Activated CD4-positive, alpha-beta T cell treated with anti-CD3 and anti-CD28 coated beads, Interleukin-2, amount 50 U/mL, for 1 hour (primary cell): ENCODE measurements at regions not wholly inside any gene's neighbourhood (a gene's known extent, or its start where the extent isn't known, plus 50 kb on each side); places are given as distances from the start of the nearest gene placed in this dataset.

Source experiments
- DNase-seq: peaks from one replicate; pipeline ENCODE4 v3.0.0-alpha.2; 2020

DNA sequence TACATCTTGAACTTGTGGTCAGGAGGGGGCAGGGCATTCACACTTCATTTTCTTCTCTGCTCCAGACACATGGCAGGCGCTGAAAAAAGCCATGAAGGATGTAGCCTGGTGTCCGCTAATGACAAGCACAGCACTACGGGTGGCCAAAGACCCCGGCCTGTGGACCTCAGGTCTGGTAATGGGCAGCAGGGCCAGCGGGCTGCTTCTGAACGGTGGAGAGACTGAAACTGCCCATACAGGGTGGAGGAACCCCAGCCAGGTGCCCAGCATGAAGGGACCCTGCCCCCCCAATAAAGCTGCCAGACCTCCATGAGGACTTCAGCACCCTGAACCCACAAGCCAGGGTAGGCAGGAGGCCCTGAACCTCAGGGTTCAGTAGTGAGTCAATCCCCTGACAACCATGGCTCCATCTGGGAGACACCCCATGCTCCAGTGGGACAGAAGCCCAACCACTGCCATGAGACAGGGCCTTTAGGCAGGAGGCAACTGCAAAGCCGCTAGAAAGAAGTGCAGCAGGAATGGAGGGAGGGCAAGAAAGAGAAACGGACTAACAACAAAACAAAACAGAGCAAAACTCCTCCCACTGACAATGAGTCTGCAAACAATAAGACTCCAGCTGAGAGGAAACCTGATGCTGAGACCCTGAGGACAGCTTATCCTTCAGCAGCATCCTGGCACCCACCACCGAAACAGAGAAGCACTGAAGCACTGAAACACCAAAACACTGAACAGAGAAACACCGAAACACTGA is 140.2 kb upstream of the PPP2R2D start:
- no peak for DNase-seq

DNA sequence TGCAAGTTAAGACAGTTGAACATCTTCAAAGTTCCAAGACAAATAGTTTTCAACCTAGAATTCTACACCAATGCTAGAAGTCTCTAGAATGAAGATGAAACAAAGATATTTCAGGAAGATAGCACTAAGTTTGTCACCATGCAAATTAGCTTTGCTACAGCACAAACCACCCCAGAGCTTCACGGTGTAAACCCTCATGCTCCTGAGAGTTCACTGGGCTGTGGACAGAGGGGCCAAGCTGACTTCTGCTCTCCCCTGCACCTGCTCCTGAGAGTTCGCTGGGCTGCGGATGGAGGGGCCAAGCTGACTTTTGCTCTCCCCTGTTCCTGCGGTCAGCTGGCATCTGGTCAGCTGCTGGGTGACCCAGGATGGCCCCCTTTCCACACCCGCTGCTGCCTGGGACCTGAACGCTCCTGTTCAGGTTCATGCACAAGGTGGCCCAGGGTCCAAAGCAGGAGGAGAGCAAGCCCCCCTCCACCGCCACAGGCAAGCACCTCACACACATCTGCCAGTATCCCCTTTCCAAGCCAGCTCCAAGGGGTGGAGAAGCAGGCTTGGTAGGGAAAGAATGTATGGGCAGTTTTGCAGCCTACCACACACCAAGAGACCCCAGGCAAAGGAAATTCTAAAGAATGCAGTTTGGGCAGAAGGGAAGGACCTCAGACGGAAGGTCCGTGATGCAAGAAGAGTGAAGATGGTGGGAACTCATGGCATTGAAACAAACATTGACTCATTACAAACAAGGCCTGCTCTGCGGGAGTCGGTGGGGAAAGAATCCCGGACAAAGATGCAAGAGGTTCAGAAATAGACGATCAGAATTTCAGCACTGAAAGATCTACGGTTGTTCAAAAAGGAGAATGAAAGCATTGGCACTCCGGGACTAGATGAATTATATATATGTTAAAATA is 137.8 kb upstream of the PPP2R2D start:
- no peak for DNase-seq

DNA sequence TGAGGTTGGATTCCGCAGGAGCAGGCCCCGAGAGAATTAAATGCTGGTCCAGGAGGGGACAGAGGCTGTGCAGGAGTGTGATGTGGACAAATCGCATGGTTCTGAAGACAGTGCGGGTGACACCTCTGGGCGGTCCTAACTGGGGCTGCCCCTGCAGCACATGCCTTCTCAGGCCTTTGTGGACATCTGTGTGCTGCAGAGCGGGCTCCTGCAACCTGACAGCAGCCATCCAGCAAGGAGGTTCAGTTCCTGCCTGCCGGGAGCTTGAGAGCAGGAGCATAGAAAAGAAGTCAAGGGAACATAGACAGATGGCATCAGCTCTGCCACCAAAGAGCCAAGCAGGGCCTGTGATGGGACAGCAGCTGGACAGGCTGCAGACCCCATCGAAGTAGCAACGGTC is 135.9 kb upstream of the PPP2R2D start:
- DNase-seq = no peak

DNA sequence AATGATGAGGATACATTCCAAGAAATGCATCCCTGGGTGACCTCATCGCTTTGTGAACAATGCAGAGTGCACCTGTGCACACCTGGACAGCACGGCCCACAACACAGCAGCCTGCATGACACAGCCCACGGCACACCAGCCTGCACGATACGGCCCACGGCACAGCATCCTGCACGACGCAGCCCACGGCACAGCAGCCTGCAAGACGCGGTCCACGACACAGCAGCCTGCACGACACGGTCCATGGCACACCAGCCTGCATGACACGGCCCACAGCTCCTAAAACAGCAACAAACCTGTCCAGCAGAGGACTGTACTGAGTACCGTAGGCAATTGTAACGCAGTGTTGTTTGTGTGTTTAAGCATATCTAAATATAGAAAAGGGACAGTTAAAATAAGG is 134.7 kb upstream of the PPP2R2D start:
- DNase-seq = no peak

DNA sequence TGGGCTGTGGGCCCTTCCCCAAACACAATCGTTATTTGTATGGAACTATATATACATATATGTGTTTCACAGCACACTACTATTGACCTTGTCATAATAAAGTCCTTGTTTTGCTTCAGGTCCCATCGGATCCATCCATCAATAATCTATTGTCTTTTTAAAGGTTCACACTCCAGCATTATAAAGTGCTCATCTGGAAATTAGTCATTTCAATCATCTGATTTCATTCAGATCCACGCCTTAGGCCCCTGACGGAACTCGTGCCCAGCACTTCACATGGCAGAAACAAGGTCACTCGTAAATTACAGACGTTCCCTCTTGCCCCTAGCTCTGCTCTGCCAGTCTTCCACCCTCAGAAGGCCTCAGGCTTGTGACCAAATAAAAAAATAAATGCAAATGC is 133.1 kb upstream of the PPP2R2D start:
- no peak for DNase-seq

DNA sequence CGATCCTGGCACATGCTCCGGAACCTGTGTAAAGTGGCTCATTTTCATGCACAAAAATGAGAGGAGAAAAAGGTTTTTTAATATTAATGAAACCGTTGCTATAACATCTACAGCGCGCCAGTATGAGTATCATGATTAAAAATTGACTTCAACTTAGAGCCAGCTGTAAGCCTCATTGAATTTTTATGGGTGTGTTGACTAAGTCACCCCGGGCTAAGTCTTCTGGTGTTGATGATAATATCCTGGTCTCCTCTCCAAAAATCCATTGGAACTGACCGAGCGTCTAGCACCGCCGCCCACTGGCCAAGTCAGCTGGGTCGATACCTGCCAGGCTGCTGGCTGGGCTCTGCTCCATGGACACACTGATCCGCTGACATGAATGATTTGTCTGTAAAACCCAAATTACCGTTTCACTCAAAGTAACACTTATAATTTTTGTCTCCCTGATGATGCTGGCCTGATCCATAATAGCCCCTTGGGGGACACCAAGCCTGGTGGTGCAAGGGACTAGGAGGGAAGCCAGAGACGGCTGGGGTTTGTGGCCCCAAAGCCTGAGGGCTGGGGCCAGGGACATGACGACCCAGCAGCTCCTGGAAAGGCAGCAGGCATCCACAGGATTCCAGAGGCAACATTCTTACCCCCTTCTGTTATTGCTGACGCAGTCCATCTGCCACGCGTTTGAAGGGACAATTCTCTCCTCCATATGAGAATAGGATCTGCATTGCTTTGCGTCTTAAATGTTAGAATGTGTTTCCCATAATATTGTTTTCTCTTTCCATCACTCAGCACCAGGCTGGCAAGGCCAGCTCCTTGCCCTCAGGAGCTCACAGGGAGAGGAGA is 131.0 kb upstream of the PPP2R2D start:
- no peak for DNase-seq

DNA sequence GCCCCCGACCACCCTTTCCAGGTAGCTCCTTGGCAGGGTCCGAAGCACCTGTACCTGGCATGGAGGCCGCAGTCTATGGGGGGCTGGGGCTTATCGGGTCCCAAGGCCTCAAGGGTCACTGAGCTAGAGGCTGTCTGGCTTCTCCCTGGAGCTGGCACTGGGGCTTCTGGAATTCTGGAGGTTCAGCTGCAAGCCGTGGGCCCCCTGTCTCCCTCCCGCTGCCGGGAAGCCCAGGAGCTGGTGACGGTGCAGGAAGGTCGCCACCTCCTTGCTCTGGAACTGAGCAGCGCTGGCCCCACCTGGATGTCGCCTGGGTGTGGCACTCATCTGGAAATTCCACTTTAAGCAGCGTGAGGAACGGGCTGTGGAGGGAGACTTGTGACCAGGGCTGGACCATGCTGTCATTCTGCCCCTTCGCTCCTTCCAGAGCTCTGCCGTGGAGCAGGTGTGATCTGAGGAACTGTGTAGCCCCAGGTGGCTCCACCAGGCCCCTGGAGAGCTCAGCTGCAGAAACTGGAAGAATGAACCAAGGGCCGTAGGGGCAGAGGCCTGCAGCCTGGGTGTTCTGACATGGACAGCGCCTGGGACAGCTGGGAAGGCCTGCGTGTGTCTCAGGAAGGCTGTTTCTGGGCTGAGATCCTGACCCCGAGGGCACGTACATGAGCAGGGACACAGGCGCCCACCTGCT is 129.7 kb upstream of the PPP2R2D start:
- DNase-seq = no peak

DNA sequence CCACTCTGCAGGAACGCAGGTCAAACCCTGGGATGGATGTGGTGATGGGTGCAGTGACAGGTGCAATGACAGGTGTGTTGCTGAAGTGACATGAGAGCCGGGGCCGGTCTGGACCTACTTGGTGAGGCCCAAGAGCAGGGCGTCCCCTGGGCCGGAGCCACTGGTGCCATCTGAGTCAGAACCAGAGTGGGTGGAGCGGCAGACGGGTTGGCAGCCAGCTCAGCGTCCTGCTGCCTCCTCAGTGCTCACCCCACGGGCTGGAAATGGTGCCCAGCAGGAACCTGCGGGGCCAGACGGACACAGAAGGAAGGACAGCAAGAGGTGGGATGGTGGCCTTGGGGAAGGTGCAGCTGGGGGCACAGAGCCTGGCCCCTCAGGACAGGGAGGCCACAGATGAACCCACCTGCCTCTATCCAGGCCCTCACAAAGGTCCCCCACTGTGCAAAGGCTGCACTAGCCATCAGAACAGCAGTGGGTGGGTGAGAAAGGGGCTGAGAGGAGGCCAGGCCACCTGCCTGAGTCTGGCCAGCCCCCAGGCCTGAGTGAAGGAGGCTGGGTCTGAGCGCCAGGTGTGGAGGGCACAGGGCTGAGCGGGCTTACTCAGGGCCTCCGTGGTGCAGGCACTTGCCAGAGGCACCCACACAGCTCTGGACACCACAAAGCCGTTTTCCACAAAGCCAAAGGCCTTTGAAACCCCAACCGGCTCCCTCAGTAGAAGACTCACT is 129.0 kb upstream of the PPP2R2D start:
- DNase-seq = no peak

DNA sequence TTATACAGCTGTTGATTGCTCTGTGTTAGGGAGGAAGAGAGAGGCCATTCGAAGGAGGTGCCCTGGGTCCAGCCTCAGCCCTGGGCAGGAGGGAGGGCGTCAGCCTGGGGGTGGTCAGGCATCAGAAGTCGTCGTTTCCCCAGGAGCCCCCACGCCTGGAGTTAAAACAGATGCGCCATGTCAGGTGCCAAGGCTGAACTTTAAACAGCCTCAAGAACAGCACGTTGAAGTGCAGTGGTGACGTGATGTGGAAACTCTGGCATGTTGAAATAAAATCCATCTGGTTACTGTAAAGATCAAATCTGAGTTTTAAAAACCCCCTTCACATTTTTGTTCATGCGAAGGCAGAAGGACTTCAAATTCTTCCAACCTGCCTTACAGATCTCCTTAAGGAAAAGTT is 128.4 kb upstream of the PPP2R2D start:
- no peak for DNase-seq

DNA sequence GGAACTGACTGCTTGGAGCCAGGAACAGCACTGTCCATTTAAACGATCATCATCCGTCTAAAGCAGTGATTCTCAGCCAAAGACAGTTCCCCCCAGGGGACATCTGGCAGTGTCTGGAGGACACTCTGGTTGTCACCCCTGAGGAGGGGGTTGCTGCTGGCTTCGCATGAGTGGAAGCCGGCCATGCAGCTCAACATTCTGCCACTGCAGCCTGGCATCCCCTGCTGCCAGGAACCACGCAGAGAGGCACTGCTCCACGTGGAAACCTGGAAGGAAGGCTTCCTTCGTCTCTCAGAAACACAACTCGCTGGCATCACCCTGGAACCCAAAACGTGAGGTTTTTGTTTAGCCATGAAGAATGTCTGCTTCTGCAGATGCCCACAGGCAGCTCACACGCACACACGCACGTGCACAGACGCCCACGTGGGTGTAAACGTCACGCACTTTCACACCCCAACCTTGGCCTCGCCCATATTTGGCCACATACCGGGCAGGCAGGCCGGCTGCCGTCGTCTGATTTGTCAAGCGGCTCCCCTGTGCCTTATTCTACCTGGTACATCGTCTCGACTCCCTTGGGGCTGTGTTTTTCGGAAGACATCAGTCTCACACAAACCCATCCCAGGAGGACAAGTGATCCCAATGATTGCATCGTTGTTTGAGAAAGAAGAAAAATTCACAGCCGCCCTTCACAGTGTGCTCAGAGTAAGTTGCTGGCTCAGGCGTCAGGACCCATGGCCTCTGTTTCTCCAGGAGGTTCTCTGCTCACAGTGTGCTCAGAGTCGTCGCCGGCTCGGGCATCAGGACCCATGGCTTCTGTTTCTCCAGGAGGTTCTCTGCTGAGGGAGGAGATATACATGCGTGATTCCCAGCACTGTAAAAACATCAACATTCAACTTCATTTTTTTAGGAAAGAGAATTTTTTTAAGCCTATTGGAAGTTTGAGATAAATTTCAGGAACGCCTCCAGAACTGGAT is 127.2 kb upstream of the PPP2R2D start:
- DNase-seq = no peak

DNA sequence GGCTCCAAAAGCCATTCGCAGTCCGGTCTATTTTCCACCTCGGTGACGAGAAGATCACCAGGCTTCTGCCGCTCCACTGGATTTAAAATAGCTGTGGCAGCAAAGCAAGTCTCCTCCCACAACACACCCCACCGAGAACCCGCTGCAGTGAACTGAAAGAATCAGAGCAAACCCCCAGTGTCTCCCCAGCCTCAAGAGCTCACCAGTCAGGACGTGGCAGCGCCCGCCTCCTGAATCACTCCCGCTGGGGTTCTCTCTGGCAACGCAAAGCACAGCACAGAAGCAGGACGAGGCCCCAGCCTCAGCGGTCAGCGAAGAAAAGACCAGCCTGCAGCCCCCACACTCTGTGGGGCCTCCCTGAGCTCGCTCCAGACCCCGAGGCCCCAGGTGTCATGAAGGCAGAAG is 126.1 kb upstream of the PPP2R2D start:
- DNase-seq = no peak

DNA sequence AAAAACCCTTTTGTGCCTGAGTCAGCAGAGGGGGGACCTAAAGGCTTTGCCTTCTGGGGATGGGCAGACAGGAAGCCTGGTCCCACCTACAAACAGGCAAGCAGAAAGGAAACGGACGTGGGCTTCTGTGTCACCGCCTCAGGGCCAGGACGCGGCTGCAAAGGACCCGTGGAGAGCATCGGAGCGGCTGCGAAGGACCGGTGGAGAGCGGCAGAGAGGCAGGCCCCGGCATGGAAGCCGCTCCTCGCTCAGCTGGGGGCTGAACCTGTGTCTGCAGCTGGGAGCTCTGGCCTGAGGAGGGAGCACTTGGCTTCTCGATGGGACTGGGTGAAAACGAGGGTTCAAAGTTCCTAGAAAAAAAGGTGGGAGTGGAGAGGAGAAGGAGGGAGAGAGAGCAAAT is 125.4 kb upstream of the PPP2R2D start:
- no peak for DNase-seq

DNA sequence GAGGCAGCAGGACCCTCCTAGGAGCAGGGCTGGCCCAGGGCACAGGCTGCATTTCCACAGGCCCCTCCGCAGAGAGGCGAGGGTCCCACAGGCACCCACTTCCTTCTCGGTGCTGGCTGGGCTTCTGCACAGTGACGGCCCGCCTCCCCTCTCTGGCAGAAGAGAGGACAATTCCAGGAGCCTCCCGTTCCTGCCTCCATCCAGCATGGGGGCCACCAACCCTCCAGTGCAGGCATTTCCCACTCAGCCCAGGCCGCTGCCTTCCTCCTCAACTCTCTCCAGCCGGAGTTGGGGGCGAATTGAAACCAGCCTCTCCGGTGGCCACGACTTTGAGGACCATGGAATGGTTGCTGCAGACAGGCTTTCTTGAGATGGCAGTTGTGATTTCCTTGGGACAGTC is 125.0 kb upstream of the PPP2R2D start:
- DNase-seq = no peak

DNA sequence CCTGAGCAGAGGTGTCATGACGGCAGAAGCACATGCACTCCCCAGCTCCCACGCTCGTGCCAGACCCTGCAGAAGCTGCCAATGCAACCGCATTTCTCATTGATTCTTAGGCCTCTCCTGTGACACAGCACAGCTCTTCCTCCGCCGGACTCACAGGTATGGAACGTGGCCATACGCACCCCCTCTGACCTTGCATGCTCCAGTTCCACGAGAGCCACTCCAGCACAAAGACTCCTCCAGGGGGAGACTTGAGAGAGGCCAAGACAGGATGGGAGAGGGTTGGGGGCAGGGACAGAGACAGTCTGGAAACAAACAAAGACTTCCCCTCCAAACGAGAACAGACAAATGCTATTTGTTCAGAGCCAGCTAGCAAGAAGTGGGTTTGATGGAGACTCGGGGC is 124.3 kb upstream of the PPP2R2D start:
- no peak for DNase-seq

DNA sequence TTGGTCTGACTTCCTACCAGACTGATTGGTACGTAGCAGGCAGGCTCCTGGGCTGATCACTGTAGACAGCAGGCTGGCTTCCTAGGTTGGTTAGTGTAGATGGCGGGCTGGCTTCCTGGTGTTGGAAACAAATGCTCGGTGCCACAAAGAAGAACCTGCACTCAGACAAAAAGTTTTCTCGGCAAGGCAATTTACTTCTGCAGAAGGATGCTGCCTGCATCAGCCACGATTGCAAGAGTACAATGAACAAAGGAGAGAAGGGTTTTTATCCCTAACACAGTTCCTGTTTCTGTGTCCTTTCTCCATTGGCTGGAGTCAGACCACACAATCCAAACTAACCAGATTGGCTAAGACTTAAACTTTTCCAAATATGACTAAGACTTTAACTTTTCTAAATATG is 123.6 kb upstream of the PPP2R2D start:
- DNase-seq = no peak

DNA sequence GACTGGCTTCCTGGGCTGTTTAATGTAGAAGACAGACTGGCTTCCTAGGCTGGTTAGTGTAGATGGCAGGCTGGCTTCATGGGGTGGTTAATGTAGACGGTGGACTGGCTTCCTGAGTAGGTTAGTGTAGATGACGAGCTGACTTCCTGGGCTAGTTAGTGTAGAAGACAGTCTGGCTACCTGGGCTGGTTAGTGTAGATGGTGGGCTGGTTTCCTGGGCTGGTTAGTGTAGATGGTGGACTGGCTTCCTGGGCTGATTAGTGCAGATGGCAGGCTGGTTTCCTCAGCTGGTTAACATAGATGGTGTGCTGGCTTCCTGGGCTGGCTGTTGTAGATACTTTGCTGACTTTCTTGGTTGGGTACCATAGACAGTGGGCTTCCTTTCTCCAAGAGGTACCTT is 122.9 kb upstream of the PPP2R2D start:
- DNase-seq = no peak

DNA sequence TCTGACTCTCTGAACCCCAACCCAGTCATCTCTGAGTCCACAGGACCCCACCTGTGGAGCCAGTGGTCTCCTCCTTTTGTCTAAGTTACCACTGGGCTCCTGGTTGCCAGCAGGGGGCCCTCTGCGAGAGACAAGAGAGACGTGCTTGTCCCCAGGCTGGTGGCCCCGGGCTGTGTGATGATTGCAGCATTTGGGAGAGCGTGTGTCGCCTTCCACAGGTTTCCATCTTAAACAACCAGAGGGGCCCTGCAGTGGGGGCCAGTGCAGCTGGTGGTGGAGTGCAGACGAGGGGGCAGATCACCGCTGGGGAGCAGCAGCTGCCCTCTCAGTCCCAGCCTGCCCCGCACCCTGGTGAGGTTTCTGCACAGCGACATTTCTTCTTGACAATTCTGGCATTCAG is 122.4 kb upstream of the PPP2R2D start:
- DNase-seq = no peak

DNA sequence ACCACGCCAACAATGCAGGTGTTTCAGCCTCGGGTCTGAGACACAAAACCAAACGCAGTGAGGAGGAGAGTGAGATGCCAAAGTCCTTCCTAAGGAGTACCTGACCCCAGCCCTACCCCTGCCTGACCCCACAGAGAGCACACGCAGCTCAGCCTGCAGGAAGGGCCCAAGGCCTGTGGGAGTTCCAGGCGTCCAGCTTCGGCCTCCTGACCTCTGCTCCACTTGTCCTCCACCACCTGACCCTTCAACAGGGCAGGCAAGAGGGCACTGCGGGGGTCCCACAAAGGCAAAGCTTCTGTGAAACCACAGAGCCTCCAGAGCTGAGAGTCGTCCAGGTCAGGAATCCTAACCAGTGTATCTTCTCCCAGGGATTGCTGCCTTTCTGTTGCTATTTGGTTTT is 122.0 kb upstream of the PPP2R2D start:
- no peak for DNase-seq

DNA sequence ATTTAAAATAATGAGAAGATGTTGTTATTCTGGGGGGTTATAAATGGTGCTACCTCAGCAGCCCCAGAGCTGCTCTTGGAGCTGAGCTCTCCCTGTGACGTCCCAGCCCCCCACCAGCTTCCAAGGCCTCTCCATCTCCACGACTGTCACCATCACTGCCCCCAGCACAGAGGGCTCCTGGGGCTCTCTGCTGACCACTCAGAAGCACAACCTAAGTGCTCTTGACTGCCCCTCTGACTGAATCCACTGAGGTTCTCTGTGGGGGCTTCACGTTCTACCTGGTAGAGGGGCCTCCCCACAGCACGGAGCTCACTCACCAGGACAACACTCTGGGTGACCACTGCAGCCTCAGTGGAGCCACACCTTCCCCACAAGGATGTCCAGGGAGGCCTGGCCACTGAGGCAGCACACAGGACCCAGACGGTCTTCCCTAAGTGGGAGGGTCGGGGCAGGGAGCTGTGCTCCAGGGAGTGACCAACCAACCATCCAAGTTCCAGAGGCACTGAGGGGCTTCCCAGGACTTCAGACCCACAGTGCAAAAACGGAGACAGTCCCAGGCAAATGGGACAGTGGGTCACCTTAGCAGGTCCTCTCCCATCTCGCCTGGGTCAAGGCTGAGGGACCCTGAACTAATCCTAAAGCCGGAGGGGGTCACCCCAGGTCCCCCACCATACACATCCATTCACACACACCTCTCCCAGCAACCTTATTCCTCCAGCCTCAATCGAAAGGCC is 121.0 kb upstream of the PPP2R2D start:
- no peak for DNase-seq

DNA sequence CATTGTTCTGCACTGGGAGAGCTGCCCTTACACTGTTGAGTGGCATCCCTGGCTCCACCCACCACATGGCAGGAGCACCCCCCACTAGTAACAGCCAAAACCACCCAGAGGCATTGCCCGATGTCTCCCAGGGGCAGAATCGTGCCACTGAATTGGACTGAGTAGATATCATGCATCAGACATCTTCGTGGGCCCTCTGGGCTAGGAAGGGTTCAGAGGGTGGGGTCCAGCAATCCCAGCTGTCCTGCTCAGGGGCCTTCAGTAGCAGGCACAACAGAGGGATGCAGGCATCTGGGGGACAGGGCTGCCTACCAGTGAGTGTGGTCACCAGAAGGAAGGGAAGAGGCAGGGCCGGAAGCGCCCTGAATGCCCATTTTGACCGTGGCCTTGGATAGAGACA is 119.7 kb upstream of the PPP2R2D start:
- no peak for DNase-seq
